Renal pelvis (tissue), 1 donor: ENCODE measurements at regions not wholly inside any gene's neighbourhood (a gene's known extent, or its start where the extent isn't known, plus 50 kb on each side); places are given as distances from the start of the nearest gene placed in this dataset.

Experiments used
- DNase-seq: peaks from one replicate; pipeline ENCODE4 v3.0.0-alpha.2; 2013

GRCh38 chr12:107320033-107320928 lies 226.9 kb upstream of the CRY1 start:
- no peak for DNase-seq

GRCh38 chr12:107320929-107321631 lies 227.7 kb upstream of the CRY1 start:
- DNase-seq = no peak

- no peak for DNase-seq
Observed at GRCh38 chr12:107322063-107322462, 228.7 kb upstream of the CRY1 start.

GRCh38 chr12:107325075-107325608 lies 231.8 kb upstream of the CRY1 start:
- DNase-seq = no peak

GRCh38 chr12:107326237-107326636 lies 232.9 kb upstream of the CRY1 start:
- no peak for DNase-seq

- no peak for DNase-seq
Observed at GRCh38 chr12:107327651-107328182, 234.4 kb upstream of the CRY1 start.

GRCh38 chr12:107328442-107329133 lies 235.2 kb upstream of the CRY1 start:
- no peak for DNase-seq

- DNase-seq = no peak
Observed at GRCh38 chr12:107329569-107330324, 236.4 kb upstream of the CRY1 start.

GRCh38 chr12:107330831-107331431 lies 237.6 kb upstream of the CRY1 start:
- DNase-seq = no peak

- DNase-seq = no peak
Observed at GRCh38 chr12:107331471-107331870, 238.1 kb upstream of the CRY1 start.

- no peak for DNase-seq
Observed at GRCh38 chr12:107331912-107332311, 238.6 kb upstream of the CRY1 start.

- DNase-seq = no peak
Observed at GRCh38 chr12:107332743-107333142, 239.4 kb upstream of the CRY1 start.

- DNase-seq = no peak
Observed at GRCh38 chr12:107335802-107336570, 242.6 kb upstream of the CRY1 start.

- DNase-seq = no peak
Observed at GRCh38 chr12:107336695-107337094, 243.3 kb upstream of the CRY1 start.

GRCh38 chr12:107337346-107338095 lies 244.2 kb upstream of the CRY1 start:
- no peak for DNase-seq

- DNase-seq = no peak
Observed at GRCh38 chr12:107339487-107339886, 246.1 kb upstream of the CRY1 start.

- DNase-seq = no peak
Observed at GRCh38 chr12:107339932-107340331, 246.6 kb upstream of the CRY1 start.

- no peak for DNase-seq
Observed at GRCh38 chr12:107340898-107341297, 247.5 kb upstream of the CRY1 start.
